Superior temporal gyrus (tissue), 1 donor: ENCODE measurements at regions not wholly inside any gene's neighbourhood (a gene's known extent, or its start where the extent isn't known, plus 50 kb on each side); places are given as distances from the start of the nearest gene placed in this dataset.

ENCODE experiments used
- DNase-seq: peaks from one replicate; pipeline ENCODE4 v3.0.0-alpha.2; 2016; ENCODE audit errors: extremely low spot score

GRCh38 chr11:90856790-90857189 lies 633.9 kb upstream of the CHORDC1 start:
- DNase-seq: no peak

DNA sequence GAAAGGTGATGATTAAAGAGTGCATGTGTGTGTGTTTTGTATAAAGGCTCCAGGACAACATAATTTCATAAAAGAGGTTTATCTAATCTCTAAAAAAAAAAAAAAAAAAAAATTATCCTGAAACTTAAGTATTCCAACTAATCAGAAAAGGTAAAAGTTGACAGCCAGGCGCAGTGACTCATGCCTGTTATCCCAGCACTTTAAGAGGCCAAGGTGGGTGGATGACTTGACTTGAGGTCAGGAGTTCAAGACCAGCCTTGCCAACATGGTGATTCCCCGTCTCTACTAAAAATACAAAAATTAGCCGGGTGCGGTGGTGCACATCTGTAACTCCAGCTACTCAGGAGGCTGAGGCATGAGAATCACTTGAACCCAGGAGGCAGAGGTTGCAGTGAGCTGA lies 632.7 kb upstream of the CHORDC1 start:
- DNase-seq: no peak

- DNase-seq: no peak
These were observed 628.3 kb upstream of the CHORDC1 start for GRCh38 chr11:90851196-90851595.

DNA sequence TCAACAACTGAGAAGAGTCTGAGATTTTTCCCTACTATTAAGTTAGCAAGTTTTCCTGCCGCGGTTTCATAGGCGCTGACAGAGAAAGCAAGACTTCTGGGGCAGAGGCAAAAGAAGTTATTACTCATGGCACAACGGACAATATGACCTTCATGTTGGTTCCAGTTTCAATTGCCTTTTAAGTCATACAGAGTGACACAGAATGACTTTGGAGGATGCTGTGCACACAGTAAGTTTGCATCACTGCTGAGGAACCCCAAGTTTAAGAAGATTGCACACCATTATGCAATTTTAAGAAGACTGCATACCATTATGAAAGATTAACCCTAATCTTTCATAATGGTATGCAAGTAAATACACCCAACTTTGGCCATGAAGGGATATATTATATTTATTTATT lies 626.5 kb upstream of the CHORDC1 start:
- no peak for DNase-seq

GRCh38 chr11:90847268-90847886 lies 624.5 kb upstream of the CHORDC1 start:
- DNase-seq: no peak

- DNase-seq: no peak
These were observed 623.8 kb upstream of the CHORDC1 start for GRCh38 chr11:90846628-90847027.

GRCh38 chr11:90845799-90846198 lies 623.0 kb upstream of the CHORDC1 start:
- no peak for DNase-seq

- DNase-seq: no peak
These were observed 622.3 kb upstream of the CHORDC1 start for GRCh38 chr11:90845126-90845525.

DNA sequence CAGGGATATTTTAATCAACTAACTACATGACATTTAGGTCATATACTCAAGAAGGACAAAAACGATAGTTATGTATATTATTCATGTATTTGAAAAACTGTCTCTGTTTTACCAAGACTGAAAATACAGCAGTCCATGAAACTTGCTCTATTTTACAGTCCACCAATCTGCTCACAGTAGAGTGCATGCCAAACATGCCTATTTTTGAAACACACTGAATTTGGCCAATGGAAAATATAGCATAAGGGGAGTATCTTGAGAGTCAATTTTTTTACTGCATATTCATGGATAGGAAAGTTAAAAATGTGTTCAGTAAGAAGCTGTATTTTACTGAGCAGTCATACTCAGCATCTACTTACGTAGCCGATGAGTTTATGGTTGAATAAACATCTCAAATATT lies 621.2 kb upstream of the CHORDC1 start:
- peak; percentile 22 for DNase-seq

DNA sequence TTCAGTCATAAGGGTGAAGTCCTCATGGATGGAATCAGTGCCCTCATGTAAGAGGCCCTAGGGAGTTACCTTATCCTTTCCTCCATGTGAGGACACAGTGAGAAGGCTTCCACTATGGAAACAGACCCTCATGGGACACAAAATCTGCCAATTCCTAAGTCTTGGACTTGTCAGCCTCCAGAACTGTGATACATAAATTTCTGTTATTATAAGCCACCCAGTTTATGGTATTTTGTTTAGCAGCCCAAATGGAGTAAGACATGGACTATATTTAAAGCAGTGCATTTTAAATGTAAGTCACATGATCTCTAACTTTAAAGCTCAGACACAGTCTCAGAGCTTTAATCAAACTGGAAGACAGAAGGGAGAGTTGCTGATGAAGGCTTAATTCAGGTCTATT lies 619.8 kb upstream of the CHORDC1 start:
- DNase-seq: no peak

DNA sequence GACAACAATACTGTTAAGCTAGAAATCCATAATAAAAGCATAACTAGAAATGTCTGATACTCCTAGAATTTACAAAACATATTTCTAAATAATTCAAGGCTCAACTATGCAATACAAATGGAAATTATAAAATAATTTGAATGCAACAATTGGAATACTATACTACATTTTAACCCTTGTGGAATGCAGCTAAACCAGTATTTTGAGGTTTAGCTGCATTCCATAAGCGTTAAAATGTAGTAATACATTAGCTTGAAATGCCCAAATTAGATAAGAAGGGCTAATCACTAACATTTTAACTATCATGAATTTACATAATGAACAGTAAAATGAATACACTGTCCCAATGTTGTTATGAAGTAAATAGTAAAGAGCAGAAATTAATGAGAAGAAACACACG lies 617.2 kb upstream of the CHORDC1 start:
- no peak for DNase-seq

GRCh38 chr11:90836031-90836430 lies 613.2 kb upstream of the CHORDC1 start:
- no peak for DNase-seq

- DNase-seq: no peak
These were observed 600.6 kb upstream of the CHORDC1 start for GRCh38 chr11:90823446-90823845.

GRCh38 chr11:90822996-90823395 lies 600.1 kb upstream of the CHORDC1 start:
- DNase-seq: no peak

DNA sequence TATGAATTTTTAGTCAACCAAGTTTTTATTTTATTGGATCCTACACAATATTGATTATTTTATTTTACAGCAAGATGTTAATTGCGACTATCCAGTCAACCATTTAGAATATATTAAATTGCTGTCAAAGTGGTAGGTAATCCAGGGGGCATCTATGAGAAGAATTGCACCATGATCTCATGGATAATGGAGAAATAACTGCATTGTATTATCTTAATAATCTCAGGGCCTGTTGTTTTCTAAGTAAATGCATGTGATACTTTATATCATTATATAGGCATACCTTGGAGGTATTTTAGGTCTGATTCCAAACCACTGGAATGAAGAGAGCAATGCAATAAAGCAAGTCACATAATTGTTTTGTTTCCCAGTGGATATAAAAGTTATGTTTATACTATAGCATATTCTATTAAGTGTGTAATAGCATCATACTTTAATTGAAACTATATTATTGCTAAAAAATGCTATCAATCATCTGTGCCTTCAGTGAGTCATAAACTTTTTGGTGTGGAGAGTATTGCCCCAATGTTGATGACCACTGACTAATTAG lies 595.4 kb upstream of the CHORDC1 start:
- no peak for DNase-seq

DNA sequence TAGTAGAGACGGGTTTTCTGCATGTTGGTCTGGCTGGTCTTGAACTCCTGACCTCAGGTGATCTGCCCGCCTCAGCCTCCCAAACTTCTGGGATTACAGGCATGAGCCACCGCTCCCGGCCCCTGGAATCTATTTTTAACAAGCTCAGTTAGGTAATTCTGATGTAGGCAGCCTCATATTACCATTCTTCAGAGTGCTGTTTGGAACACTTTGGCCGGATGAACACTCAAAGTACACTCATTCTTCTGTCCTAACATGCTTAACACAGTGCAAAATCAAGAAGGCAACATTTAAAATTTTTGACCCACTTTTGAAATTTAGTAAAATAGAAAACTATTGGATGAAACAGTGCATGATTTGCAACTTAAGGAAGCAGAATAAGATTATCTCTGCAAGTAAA lies 586.7 kb upstream of the CHORDC1 start:
- DNase-seq: no peak

GRCh38 chr11:90805172-90805571 lies 582.3 kb upstream of the CHORDC1 start:
- no peak for DNase-seq

DNA sequence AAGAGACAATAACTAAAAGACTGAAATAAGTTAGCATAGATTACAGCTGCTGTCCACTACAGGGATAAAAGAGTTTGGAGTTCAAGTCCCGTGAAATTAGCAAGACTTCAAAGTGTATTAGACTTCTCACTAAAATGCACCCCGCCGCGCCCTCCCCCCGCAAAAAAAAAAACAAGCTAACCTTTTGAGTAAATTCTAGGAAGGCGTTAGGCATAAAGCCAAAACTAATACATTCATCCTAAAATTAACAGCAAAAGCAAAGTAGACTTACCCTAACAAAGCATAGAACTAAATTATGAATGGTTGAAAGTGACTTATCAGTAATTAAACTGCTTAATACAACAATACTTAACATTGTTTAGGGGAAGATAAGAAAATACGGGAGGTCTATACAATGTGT lies 581.0 kb upstream of the CHORDC1 start:
- no peak for DNase-seq

- no peak for DNase-seq
These were observed 580.5 kb upstream of the CHORDC1 start for GRCh38 chr11:90803366-90803765.

- DNase-seq: no peak
These were observed 575.9 kb upstream of the CHORDC1 start for GRCh38 chr11:90798769-90799168.

DNA sequence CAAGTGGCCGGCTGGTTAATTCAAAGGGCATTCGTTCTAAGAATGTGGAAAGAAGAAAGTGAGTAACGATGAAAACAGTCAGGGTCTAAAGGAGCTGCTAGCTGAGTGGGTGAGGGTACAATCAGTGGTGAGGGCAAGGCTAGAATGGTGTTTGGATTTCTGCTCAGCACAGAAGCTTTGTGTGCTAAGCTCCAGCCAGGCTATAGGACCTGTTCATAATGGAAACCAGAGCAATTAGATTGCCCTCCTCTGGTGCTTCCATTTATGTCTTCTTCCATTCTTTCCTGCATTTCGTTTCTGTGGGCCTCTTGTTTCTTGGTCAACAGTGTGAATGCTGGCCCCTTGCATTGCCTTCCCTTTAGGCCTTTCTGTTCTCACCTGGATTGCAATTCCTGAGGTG lies 572.9 kb upstream of the CHORDC1 start:
- DNase-seq: no peak

DNA sequence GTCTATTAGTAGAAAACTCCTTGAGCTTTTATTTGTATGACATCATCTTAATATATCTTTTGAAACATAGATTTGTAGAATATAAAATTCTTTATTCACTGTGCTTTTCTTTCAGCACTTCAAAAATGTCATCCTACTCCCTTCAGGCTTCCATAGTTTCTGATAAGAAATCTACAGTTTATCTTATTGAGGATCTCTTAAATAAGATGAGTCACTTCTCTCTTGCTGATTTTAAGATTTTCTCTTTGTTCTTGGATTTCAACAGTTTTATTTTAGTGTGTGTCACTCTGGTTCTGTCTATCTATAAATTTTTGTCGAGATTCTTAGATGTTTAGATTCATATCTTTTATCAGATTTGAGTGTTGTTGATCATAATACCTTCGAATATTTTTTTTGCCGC lies 566.1 kb upstream of the CHORDC1 start:
- DNase-seq: no peak

DNA sequence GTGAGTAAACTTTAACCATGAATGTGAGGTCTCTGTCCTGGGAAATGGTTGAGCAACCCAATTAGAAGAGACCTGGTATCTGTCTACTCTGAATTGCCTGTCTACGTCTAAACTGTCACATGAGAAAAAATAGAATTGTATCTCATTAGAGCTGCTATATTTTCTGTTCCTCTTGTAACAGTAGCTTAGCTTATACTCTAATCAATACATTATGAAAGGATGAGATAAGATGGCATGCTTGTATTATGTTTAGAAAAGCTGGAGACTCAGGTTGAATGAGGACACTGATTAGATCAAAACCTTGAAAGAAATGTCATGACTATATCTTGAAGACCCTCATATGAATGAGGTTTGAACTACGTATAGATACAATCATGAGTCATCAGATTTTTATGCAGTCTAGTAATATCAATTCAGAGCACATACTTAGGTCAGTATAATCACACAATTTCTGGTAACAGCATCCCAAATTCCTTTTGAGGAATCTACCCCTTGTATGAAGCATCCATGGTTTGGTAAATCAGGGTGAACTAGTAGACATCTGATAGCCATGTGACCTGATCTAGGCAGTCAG lies 561.5 kb upstream of the CHORDC1 start:
- DNase-seq: no peak

GRCh38 chr11:90783111-90783510 lies 560.3 kb upstream of the CHORDC1 start:
- DNase-seq: no peak
